DMS114 treated with DMSO at 0.1 percent for 48 hours (cell line): ENCODE measurements at regions not wholly inside any gene's neighbourhood (a gene's known extent, or its start where the extent isn't known, plus 50 kb on each side); places are given as distances from the start of the nearest gene placed in this dataset.

Source experiments
- DNase-seq: peaks from one replicate; lab custom pipeline; 2025; ENCODE audit not compliant: unreplicated experiment; lab: John Stamatoyannopoulos, UW

DNA sequence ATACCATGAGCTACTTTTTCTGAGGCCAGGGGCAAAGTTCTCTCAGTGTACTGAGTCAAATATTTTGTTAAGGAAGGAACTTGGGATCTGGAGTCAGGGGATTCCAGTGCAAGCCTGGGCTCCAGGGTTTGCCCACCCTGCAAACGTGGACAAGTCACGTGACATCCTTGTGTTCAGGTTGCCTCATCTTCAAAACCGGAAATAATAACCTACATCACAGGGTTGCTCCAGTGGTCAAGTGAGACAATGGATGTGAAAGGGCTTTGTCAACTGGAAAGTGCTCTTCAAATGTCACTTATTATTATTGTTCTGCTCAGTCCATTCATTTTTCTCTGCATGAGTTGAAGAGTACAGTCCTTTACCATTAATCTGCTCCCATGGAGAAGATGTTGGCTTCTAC, 414.9 kb downstream of the COG6 start:
- DNase-seq = no peak

GRCh38 chr13:40072663-40073120, 417.2 kb downstream of the COG6 start:
- DNase-seq = no peak

DNA sequence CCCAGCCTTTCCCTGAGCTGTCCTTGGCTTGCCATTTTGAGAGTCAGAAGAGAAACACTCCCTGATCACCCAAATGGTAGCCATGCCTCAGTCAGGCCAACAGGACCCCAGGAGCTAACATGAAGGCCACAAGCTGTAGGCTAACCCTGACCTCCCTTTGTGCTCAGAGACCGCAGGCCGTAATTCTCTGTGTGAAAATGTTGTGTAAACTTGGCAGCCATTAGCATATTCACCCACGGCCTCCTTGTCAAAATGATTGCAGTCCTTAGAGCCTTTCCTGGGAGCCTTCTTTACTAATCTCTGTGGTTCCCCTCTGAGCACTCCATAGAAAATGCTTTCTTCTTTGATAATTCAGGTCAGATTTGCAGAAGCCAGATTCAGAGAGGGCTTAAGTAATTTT, 418.9 kb downstream of the COG6 start:
- DNase-seq = no peak

GRCh38 chr13:40075281-40075680, 419.8 kb downstream of the COG6 start:
- DNase-seq = no peak

GRCh38 chr13:40076765-40077362, 421.4 kb downstream of the COG6 start:
- no peak for DNase-seq

DNA sequence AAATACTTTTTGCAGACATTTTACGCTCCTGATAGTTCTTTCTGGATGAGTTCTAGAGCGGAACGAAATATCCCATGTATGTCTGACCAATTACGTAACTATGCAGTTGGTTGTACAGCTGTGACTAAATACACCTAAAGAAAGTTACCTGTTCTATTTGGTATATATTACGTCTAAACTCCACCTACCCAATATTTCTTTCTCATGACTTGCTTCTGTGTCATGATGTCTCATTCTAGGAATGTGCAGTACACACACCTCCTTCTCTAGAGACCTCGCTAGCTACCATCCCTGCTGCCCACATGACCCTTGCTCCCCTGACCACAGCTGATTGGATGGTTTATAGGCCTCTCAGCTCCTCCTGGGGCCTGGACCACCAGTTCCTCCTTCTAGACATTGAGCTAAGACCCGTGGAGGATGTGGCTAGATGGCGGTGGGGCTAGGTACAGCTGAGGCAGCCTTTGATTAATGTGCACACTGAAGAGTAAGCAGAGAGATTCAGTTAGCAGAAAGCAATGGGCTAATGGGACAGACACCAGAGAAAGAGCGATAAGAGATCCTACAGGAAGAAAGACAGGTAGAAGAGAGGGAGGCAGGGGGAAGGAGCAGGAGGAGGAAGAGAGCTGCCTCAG, 422.1 kb downstream of the COG6 start:
- no peak for DNase-seq

- no peak for DNase-seq
These were observed 424.3 kb downstream of the COG6 start for GRCh38 chr13:40079721-40080120.

GRCh38 chr13:40080676-40081075, 425.2 kb downstream of the COG6 start:
- DNase-seq = no peak

DNA sequence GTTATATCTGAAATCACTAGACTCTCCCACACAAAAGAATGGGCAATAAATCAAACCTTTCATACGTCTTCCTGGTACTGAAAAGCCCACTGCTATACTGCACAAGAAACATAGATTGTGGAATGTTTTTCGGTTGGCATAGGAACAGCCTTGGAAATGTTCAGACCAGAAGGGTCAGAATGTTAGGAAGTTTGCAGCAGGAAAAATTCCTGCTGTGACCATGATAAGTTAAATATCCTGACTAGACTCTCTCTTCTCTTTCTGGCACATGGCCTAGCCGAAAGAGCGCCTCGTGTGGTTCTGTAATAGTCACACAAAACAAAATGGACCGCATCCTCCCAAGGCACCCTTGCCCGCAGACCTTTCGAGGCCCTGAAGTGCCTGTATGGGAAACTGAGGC, 427.2 kb downstream of the COG6 start:
- no peak for DNase-seq

DNA sequence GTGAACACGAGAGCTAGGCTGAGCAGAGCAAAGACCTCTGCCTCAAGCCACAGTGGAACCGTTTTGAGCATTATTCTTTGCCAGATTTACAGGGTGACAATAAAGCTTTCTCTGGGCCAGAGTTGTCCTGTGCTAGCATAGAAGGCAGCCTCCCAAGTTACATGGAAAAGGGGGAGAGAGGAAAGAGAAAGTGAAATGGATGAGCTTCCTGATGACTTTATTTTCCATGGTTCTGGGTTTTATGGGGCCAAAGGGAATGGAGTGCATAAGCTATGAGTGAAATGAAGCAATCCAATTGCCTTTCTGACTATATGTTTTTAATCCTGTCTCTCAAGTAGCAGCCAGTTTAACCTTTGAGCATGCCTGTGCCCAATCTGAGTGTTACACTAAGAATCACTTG, 428.4 kb downstream of the COG6 start:
- DNase-seq = no peak

DNA sequence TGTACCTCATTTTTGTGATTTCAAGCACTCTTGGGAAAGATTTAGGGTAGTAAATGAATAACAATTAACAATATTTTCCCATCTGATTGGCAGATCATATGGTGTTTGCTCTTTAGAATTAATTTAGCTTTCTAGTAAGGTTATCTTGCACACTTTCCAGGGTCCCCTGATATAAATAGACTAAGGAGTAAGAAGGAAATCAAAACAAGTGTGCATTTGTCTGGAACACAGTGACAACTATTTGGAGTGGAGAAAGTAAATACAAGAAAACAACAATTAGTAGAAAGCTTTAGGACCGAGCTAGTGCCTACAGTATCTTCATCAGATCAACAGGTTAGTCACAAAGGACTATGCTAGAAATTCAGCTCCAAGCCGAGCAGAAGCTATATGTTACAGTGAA, 429.5 kb downstream of the COG6 start:
- no peak for DNase-seq

GRCh38 chr13:40087091-40088002, 431.9 kb downstream of the COG6 start:
- no peak for DNase-seq

- no peak for DNase-seq
These were observed 438.6 kb downstream of the COG6 start for GRCh38 chr13:40094056-40094455.

DNA sequence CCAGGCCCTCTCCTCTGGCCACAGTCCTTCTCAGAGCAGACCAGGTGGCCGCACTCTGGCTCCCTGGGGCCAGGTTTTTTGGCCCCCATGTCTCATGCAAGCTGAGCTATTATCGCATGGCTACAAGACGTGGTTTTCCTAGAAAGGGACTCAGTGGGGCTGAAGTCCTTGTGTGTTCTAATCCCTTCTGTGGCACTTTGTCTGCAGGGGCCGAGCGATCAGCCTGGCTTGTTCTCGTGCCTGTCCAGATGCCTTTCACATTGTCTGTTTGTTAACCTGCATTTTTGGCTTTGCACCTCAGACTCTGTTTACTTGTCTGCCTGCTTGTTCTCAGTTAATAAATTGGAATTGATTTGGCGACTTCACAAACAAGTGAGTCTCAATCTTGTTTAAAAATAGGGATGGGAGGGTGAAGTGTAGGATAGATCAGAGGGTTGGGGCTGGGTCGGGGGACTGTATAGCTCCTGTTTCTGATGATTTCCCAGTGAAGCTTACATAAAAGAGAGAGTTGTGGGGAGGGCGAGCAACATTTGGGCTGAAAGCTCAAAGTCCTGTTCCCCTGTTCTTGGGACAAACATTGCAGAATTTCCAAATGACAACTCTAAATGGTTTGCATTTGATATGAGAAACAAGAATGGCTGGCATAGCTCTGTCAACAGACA, 440.4 kb downstream of the COG6 start:
- DNase-seq = no peak

GRCh38 chr13:40096357-40096901, 441.0 kb downstream of the COG6 start:
- DNase-seq = no peak

DNA sequence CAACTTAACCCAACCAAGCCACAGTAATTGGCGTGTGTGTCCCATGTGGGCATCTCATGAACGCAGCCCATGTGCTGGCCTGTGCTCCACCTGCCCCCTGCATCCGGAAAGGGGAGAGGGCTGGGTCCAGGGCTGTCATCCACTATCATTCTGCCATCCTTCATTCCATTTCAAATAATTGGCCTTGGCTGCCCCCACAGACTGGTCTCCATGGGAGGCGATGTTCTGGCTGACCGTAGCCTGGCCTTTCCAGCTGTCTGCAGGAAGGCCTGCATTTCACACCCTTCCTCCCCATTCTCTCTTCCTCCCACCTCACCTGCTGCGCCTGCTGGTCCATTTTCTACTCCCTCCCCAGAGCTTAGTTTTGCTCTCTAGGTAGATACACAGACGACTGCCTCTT, 442.8 kb downstream of the COG6 start:
- DNase-seq = no peak

DNA sequence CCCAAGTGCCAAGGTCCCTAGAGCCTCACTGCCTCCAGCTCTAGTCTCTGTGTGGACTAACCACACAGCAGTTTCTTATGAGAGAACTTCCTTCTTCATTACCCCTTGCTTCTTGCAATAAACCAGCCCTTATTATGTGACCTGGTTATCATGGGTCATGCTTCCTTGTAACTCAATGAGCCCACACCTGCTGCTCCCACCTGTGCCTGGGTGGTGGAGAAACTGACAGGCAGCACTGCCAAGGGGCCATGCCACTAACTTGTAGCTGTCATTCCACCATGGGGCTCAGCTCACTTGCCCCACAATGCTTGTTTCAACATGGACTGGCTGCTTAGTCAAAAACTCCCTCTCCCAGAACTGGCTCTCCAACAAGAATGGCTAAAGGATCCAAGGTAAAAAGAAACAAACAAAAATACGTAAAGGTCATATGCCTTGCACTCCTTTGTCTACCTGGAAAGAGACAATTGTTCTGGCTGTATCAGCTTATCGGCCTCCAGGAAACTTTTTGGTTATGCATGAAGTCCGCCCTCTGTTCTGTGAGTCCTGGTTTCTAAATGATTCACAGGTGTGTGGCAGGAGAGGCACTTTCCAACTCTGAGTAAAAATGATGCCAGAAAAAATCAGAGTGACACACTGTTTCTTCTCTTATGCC, 446.4 kb downstream of the COG6 start:
- no peak for DNase-seq

- DNase-seq = no peak
These were observed 446.9 kb downstream of the COG6 start for GRCh38 chr13:40102360-40102727.

DNA sequence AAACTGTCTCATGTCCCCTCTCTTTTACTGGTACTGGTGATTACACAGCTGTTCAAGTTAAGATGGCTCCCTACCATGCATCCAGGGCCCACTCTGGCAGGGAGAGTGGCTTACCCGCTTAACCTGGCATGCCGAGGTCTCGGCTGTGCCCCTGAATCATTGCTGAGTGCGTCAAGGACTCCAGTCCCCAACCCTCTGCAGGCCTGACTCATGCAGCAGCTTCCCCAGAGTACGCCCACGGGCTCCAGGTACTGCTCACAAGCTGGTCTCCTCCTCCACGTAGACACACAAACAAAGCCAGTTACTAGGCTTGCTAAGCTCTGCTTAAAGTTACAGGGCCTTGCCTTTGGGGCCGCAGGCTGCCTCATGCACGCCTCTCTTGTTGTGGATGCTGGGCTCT, 447.4 kb downstream of the COG6 start:
- no peak for DNase-seq

DNA sequence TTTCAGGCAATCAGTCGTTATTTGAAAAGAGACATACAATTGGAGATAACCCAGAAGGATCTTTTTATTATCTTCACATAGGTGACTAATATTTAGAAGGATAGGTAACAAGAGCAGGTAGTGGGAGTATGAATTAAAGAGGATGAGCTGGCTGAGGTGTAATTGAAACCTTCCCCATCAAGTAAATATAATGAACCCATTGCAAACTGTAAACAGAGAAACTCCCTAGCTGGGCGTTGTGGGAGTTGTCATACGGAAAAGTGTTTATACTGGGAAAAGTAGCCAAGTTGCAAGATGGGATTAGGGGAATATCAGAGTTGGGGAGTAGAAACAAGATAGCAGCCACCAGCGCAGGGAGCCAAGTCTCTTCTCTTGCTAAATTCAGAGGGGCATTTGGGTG, 448.4 kb downstream of the COG6 start:
- DNase-seq = no peak

DNA sequence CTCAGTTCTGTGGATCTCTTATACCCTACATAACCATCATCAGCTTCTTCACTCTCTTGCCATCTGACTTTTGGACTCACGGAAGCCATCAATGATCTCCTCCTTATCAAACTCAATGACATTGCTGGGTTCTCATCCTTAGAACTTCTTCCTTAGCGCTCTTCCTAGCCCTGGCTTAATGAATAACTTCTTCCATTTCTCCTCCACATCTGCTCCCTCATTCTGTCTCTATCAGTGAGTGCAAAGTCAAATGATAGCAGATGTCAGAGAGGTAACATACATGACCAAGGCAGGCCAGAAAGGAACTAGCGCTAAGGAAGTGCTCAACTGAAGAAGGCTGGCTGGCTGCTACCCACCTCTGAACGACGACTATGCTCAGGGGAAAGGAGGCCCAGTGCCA, 449.8 kb downstream of the COG6 start:
- no peak for DNase-seq
